B cell (primary cell): ENCODE measurements at regions not wholly inside any gene's neighbourhood (a gene's known extent, or its start where the extent isn't known, plus 50 kb on each side); places are given as distances from the start of the nearest gene placed in this dataset.

Experiments used
- ATAC-seq: fragments of 200-7000 bp; cut with Tn5 transposase; one replicate; pipeline ENCODE4 v1.10.0; 2021; ENCODE audit warnings: low read depth, mild to moderate bottlenecking, moderate number of reproducible peaks, moderate library complexity
- CTCF ChIA-PET: fragments of 350-600 bp; sonication (Branson Sonifier 250); formaldehyde crosslinking; loops from one replicate; lab custom pipeline; 2021; ENCODE audit warnings: antibody characterized with exemption, inconsistent platforms; lab: Charles Lee
- POLR2A ChIA-PET: fragments of 350-600 bp; sonication (Branson Sonifier 250); formaldehyde crosslinking; loops from one replicate; lab custom pipeline; 2021; ENCODE audit warnings: antibody characterized with exemption; lab: Charles Lee
- DNase-seq: peaks from one replicate; pipeline ENCODE4 v3.0.0; 2013
- H2AFZ ChIP-seq: 2 replicates; pipeline ENCODE4 v1.6.1; 2012; ENCODE audit warnings: mild to moderate bottlenecking, low read depth, low read length; ENCODE audit not compliant: insufficient read depth, poor library complexity, severe bottlenecking
- H3K27ac ChIP-seq, 2 donors: 1 replicate in 1 of 2; 2 replicates in 1 of 2; pipeline ENCODE4 v1.5.1; 2012 to 2013; ENCODE audit warnings: low read length in 2 of 2, mild to moderate bottlenecking in 2 of 2, moderate library complexity in 1 of 2
- H3K27me3 ChIP-seq, 4 experiments: fragments of 200-600 bp in 1 of 4; sonication (generic) in 1 of 4; replicated peaks in 1 of 4; 1 replicate in 2 of 4; 2 replicates in 2 of 4; pipeline versions ENCODE4 v1.6.1 to v1.7.0; 2013 to 2016; ENCODE audit warnings: low read length in 3 of 4, mild to moderate bottlenecking in 2 of 4, mixed read lengths in 1 of 4, moderate library complexity in 1 of 4; ENCODE audit not compliant: insufficient read depth in 4 of 4, control insufficient read depth in 3 of 4; ENCODE audit errors: control extremely low read depth in 1 of 4
- H3K36me3 ChIP-seq, 2 experiments: replicated peaks in 1 of 2; 1 replicate in 1 of 2; 2 replicates in 1 of 2; pipeline versions ENCODE4 v1.6.1 to v1.7.1; 2013; ENCODE audit warnings: low read length in 1 of 2; ENCODE audit not compliant: insufficient read depth in 2 of 2, control insufficient read depth in 1 of 2; ENCODE audit errors: control extremely low read depth in 1 of 2, extremely low read depth in 1 of 2
- H3K4me1 ChIP-seq, 2 donors: fragments of 200-600 bp in 1 of 2; sonication (generic) in 1 of 2; 1 replicate in 1 of 2; 2 replicates in 1 of 2; pipeline versions ENCODE4 v1.5.1 to v1.6.1; 2013 to 2017; ENCODE audit warnings: low read length in 2 of 2; ENCODE audit not compliant: control insufficient read depth in 2 of 2, insufficient read depth in 2 of 2
- H3K4me2 ChIP-seq: replicated peaks from 2 replicates; pipeline ENCODE3; 2012; ENCODE audit warnings: mild to moderate bottlenecking, low read depth, low read length; ENCODE audit not compliant: poor library complexity, severe bottlenecking
- H3K4me3 ChIP-seq, 5 experiments: fragments of 200-600 bp in 1 of 5; sonication (generic) in 1 of 5; 1 replicate in 3 of 5; 2 replicates in 2 of 5; pipeline versions ENCODE4 v1.5.1 to v1.7.0; 2011 to 2016; ENCODE audit warnings: low read length in 4 of 5, mild to moderate bottlenecking in 4 of 5, low read depth in 2 of 5, control low read depth in 1 of 5, moderate library complexity in 1 of 5; ENCODE audit not compliant: insufficient read depth in 1 of 5; ENCODE audit errors: control extremely low read depth in 1 of 5, extremely low read depth in 1 of 5
- H3K79me2 ChIP-seq: fragments of 200-600 bp; sonication (generic); one replicate; pipeline ENCODE4 v1.6.0; 2016; ENCODE audit warnings: low read length; ENCODE audit not compliant: control insufficient read depth, insufficient read depth
- H3K9ac ChIP-seq: fragments of 200-600 bp; sonication (generic); 2 replicates; pipeline ENCODE4 v1.6.1; 2017; ENCODE audit warnings: mild to moderate bottlenecking, low read length, moderate library complexity
- H3K9me3 ChIP-seq, 3 donors: one replicate each; pipeline versions ENCODE4 v1.6.1 to v1.7.1; 2013; ENCODE audit warnings: low read length in 2 of 3; ENCODE audit not compliant: control insufficient read depth in 2 of 3, insufficient read depth in 1 of 3; ENCODE audit errors: control extremely low read depth in 1 of 3
- H4K20me1 ChIP-seq: 2 replicates; pipeline ENCODE4 v1.6.0; 2012; ENCODE audit warnings: mild to moderate bottlenecking, low read length; ENCODE audit not compliant: insufficient read depth, control insufficient read depth, poor library complexity, severe bottlenecking
- H3K27ac Mint-ChIP-seq: one replicate; pipeline ENCODE4 v1.8.0; 2021; ENCODE audit warnings: mixed read lengths
- H3K27me3 Mint-ChIP-seq: one replicate; pipeline ENCODE4 v1.8.0; 2021; ENCODE audit warnings: mixed read lengths
- H3K4me1 Mint-ChIP-seq: one replicate; pipeline ENCODE4 v1.8.0; 2021; ENCODE audit warnings: mixed read lengths
- H3K4me3 Mint-ChIP-seq: one replicate; pipeline ENCODE4 v1.8.0; 2021; ENCODE audit warnings: mixed read lengths
- H3K9me3 Mint-ChIP-seq: one replicate; pipeline ENCODE4 v1.8.0; 2022; ENCODE audit warnings: mixed read lengths; ENCODE audit not compliant: insufficient read depth
- CTCF ChIP-seq: fragments of 200-600 bp; IDR thresholded peaks from one replicate; pipeline ENCODE4 v1.8.0; 2022; ENCODE audit warnings: antibody characterized with exemption, mild to moderate bottlenecking
- EZH2 ChIP-seq: IDR thresholded peaks from 2 replicates; pipeline ENCODE4 v1.6.1; 2012; ENCODE audit warnings: borderline replicate concordance, low read depth, mild to moderate bottlenecking, moderate library complexity, low read length; ENCODE audit not compliant: insufficient read depth, poor library complexity, severe bottlenecking
- WGBS: methylation state at CpG from one replicate; pipeline ENCODE4 v1.1.5; 2013; ENCODE audit warnings: missing lambda C conversion rate; ENCODE audit not compliant: insufficient coverage; 5-methylcytosine and 5-hydroxymethylcytosine counted together
- intact Hi-C: fragments of 100-400 bp; cut with micrococcal nuclease; formaldehyde crosslinking; loops from one replicate; pipeline ENCODE4 v1.10.0; 2022

GRCh38 chr3:40996382-40996781 is 202.9 kb upstream of the CTNNB1 start:
- CTCF ChIA-PET = interaction anchor here (0.6 to 1.5 kb wide), 3 partner anchors 12 to 500 kb away, joined by 3 to 5 read pairs (median 5); no protein-coding TSS in a partner anchor
- WGBS = 83% methylated on average over 2 of the region's 5 CpGs

More at GRCh38 chr3:40996382-40996781, 202.9 kb upstream of the CTNNB1 start:
- ATAC-seq (no peak), DNase-seq (no peak)
- POLR2A ChIA-PET = no interaction called here
- no peaks in the 10 kb centered on the region for H3K9me3 Mint-ChIP-seq
- no peak overlapping the region for H3K27ac Mint-ChIP-seq
- H3K4me3 Mint-ChIP-seq = no peak overlapping the region
- intact Hi-C loops = no loop called here
- Histone ChIP-seq H3K36me3 (no peaks in the 10 kb centered on the region), H3K4me3 (no peak overlapping the region), H3K4me2 (no peak overlapping the region), H3K27me3 (no peaks in the 10 kb centered on the region), H3K4me1 (no peaks in the 10 kb centered on the region), H3K27ac (no peak overlapping the region), H3K79me2 (no peaks in the 10 kb centered on the region), H3K9me3 (no peaks in the 10 kb centered on the region), H3K9ac (no peak overlapping the region), H2AFZ (no peak overlapping the region), H4K20me1 (no peaks in the 10 kb centered on the region)
- peaks cover 6% of the 10 kb centered on the region for H3K27me3 Mint-ChIP-seq
- no peaks in the 10 kb centered on the region for H3K4me1 Mint-ChIP-seq
- TF ChIP-seq CTCF (no peak), EZH2 (no peak)
